Kidney epithelial cell (primary cell): ENCODE measurements at regions not wholly inside any gene's neighbourhood (a gene's known extent, or its start where the extent isn't known, plus 50 kb on each side); places are given as distances from the start of the nearest gene placed in this dataset.

Experiments
- DNase-seq: peaks from one replicate; pipeline ENCODE4 v3.0.0-alpha.2; 2010; ENCODE audit warnings: low read depth
- H3K27me3 ChIP-seq: 2 replicates; pipeline ENCODE4 v1.6.0; 2011; ENCODE audit warnings: low read length; ENCODE audit not compliant: control insufficient read depth, insufficient read depth
- H3K36me3 ChIP-seq: 2 replicates; pipeline ENCODE4 v1.5.1; 2011; ENCODE audit warnings: low read length; ENCODE audit not compliant: control insufficient read depth, insufficient read depth
- H3K4me3 ChIP-seq: 2 replicates; pipeline ENCODE4 v1.5.1; 2011; ENCODE audit warnings: low read depth, mild to moderate bottlenecking, control low read depth, low read length
- TF ChIP-seq, protein P1 (sequence below): IDR thresholded peaks from 2 replicates; pipeline ENCODE4 v1.5.1; 2011; ENCODE audit warnings: mild to moderate bottlenecking, moderate library complexity, low read length, control low read depth, inconsistent platforms; ENCODE audit not compliant: insufficient read depth, poor library complexity, severe bottlenecking

DNA sequence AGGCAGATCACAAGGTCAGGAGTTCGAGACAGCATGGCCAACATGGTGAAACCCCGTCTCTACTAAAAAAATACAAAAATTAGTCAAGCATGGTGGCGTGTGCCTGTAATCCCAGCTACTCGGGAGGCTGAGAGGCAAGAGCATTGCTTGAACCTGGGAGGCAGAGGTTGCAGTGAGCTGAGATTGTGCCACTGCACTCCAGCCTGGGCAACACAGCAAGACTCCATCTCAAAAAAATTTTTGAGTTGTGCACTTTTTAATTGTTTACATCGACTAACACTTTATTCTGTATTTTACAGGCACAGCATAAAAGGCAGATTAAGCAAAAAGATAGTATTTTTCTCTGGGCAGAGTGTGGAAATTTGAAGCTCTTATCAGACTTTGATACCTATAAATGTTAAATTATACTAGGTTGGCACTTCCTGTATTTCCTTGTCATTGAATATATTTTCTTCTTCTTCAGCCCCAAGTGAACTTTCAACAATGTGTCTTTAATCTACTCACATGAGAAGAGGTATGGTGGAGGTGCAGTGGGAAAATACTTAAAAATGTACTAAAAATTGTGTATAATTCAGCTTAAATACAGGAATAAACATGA, 180.6 kb upstream of the ELL2 start:
- H3K36me3 ChIP-seq = no peaks in the 10 kb centered on the region
- H3K27me3 ChIP-seq = no peaks in the 10 kb centered on the region
- no peak for DNase-seq
- H3K4me3 ChIP-seq = no peak overlapping the region
- TF ChIP-seq, protein P1, sequence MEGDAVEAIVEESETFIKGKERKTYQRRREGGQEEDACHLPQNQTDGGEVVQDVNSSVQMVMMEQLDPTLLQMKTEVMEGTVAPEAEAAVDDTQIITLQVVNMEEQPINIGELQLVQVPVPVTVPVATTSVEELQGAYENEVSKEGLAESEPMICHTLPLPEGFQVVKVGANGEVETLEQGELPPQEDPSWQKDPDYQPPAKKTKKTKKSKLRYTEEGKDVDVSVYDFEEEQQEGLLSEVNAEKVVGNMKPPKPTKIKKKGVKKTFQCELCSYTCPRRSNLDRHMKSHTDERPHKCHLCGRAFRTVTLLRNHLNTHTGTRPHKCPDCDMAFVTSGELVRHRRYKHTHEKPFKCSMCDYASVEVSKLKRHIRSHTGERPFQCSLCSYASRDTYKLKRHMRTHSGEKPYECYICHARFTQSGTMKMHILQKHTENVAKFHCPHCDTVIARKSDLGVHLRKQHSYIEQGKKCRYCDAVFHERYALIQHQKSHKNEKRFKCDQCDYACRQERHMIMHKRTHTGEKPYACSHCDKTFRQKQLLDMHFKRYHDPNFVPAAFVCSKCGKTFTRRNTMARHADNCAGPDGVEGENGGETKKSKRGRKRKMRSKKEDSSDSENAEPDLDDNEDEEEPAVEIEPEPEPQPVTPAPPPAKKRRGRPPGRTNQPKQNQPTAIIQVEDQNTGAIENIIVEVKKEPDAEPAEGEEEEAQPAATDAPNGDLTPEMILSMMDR = no peak

- no peaks in the 10 kb centered on the region for H3K36me3 ChIP-seq
- TF ChIP-seq, protein P1 = no peak
- no peak for DNase-seq
- no peaks in the 10 kb centered on the region for H3K27me3 ChIP-seq
- no peak overlapping the region for H3K4me3 ChIP-seq
These were observed 180.1 kb upstream of the ELL2 start for GRCh38 chr5:96141749-96142148.

DNA sequence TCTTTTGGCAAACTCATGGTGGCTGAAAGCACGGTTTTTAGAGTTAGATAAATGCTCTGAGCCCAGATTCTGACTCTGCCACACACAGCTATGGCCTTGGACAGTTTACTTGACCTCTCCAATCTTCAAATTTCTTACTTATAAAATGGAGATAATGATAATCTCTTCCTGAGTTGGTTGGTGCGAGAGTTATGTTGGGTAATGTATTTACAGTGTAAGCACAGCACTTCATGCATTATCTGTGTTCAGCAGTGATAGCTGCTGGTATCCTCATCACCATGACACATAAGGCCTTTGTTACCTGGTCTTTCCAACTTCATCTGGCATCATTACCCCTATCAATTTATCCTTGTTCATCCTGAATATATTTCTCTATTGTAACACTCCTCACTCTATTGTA, 178.8 kb upstream of the ELL2 start:
- TF ChIP-seq, protein P1 = no peak
- Histone ChIP-seq H3K4me3 (no peak overlapping the region), H3K36me3 (no peaks in the 10 kb centered on the region), H3K27me3 (no peaks in the 10 kb centered on the region)
- no peak for DNase-seq

GRCh38 chr5:96140084-96140483, 178.4 kb upstream of the ELL2 start:
- Histone ChIP-seq H3K4me3 (no peak overlapping the region), H3K27me3 (no peaks in the 10 kb centered on the region), H3K36me3 (no peaks in the 10 kb centered on the region)
- no peak for DNase-seq
- TF ChIP-seq, protein P1 = no peak

GRCh38 chr5:96134886-96135285, 173.2 kb upstream of the ELL2 start:
- H3K27me3 ChIP-seq = no peaks in the 10 kb centered on the region
- no peak for DNase-seq
- TF ChIP-seq, protein P1 = no peak
- no peaks in the 10 kb centered on the region for H3K36me3 ChIP-seq
- H3K4me3 ChIP-seq = no peak overlapping the region
